GM23338 (cell line): ENCODE measurements at regions not wholly inside any gene's neighbourhood (a gene's known extent, or its start where the extent isn't known, plus 50 kb on each side); places are given as distances from the start of the nearest gene placed in this dataset.

ENCODE experiments used
- CREB1 ChIP-seq: fragments of 250-450 bp; sonication (Bioruptor Pico); IDR thresholded peaks from 2 replicates; pipeline ENCODE4 v1.5.0; 2020; ENCODE audit warnings: low read depth, mild to moderate bottlenecking, moderate library complexity
- EZH2 ChIP-seq: fragments of 200-600 bp; sonication (generic); IDR thresholded peaks from one replicate; pipeline ENCODE4 v1.8.0; 2017; ENCODE audit warnings: antibody characterized with exemption, mild to moderate bottlenecking, low read depth; ENCODE audit not compliant: unreplicated experiment
- EZH2phosphoT487 ChIP-seq: fragments of 200-600 bp; sonication (generic); IDR thresholded peaks from one replicate; pipeline ENCODE4 v1.8.1; 2018; ENCODE audit warnings: antibody characterized with exemption; ENCODE audit not compliant: unreplicated experiment
- POLR2AphosphoS5 ChIP-seq: IDR thresholded peaks from 2 replicates; pipeline ENCODE4 v1.6.1; 2016; ENCODE audit warnings: antibody characterized with exemption, low read depth
- TF ChIP-seq, protein P1 (sequence below), 2 experiments: fragments of 200-600 bp in 1 of 2; sonication (generic) in 1 of 2; conservative IDR thresholded peaks; 2 replicates each; pipeline versions ENCODE4 v1.5.1 to v1.6.1; 2016 to 2017; ENCODE audit warnings: antibody characterized with exemption in 2 of 2, low read depth in 2 of 2, mild to moderate bottlenecking in 2 of 2, moderate library complexity in 1 of 2
- TF ChIP-seq, protein P2 (sequence below): IDR thresholded peaks from one replicate; pipeline ENCODE4 v1.6.1; 2018; ENCODE audit warnings: antibody characterized with exemption; ENCODE audit not compliant: unreplicated experiment
- TF ChIP-seq, protein P3 (sequence below): fragments of 250-450 bp; sonication (Bioruptor Pico); IDR thresholded peaks from 2 replicates; pipeline ENCODE4 v1.5.0; 2020; ENCODE audit warnings: mild to moderate bottlenecking, moderate library complexity

DNA sequence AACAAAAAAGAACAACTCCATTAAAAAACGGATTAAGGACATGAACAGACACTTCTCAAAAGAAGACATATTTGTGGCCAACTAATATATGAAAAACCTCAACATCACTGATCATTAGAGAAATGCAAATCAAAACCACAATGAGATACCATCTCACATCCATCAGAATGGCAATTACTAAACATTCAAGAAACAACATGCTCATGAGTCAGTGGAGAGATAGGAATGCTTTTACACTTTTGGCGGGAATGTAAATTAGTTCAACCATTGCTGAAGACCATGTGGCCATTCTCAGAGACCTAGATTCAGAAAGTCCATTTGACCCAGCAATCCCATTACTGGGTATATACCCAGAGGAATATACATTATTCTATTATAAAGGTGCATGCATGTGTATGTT is 1442.6 kb upstream of the B3GALT2 start:
- TF ChIP-seq, protein P1, sequence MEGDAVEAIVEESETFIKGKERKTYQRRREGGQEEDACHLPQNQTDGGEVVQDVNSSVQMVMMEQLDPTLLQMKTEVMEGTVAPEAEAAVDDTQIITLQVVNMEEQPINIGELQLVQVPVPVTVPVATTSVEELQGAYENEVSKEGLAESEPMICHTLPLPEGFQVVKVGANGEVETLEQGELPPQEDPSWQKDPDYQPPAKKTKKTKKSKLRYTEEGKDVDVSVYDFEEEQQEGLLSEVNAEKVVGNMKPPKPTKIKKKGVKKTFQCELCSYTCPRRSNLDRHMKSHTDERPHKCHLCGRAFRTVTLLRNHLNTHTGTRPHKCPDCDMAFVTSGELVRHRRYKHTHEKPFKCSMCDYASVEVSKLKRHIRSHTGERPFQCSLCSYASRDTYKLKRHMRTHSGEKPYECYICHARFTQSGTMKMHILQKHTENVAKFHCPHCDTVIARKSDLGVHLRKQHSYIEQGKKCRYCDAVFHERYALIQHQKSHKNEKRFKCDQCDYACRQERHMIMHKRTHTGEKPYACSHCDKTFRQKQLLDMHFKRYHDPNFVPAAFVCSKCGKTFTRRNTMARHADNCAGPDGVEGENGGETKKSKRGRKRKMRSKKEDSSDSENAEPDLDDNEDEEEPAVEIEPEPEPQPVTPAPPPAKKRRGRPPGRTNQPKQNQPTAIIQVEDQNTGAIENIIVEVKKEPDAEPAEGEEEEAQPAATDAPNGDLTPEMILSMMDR (conservative IDR thresholded peaks at IDR 0.05; ENCODE audit: low read depth in 2 of 2) = no peak
- TF ChIP-seq POLR2AphosphoS5 (no peak), EZH2 (no peak), CREB1 (CRISPR knock-in tag) (no peak), EZH2phosphoT487 (no peak)
- TF ChIP-seq, protein P2, sequence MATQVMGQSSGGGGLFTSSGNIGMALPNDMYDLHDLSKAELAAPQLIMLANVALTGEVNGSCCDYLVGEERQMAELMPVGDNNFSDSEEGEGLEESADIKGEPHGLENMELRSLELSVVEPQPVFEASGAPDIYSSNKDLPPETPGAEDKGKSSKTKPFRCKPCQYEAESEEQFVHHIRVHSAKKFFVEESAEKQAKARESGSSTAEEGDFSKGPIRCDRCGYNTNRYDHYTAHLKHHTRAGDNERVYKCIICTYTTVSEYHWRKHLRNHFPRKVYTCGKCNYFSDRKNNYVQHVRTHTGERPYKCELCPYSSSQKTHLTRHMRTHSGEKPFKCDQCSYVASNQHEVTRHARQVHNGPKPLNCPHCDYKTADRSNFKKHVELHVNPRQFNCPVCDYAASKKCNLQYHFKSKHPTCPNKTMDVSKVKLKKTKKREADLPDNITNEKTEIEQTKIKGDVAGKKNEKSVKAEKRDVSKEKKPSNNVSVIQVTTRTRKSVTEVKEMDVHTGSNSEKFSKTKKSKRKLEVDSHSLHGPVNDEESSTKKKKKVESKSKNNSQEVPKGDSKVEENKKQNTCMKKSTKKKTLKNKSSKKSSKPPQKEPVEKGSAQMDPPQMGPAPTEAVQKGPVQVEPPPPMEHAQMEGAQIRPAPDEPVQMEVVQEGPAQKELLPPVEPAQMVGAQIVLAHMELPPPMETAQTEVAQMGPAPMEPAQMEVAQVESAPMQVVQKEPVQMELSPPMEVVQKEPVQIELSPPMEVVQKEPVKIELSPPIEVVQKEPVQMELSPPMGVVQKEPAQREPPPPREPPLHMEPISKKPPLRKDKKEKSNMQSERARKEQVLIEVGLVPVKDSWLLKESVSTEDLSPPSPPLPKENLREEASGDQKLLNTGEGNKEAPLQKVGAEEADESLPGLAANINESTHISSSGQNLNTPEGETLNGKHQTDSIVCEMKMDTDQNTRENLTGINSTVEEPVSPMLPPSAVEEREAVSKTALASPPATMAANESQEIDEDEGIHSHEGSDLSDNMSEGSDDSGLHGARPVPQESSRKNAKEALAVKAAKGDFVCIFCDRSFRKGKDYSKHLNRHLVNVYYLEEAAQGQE = no peak
- TF ChIP-seq, protein P3, sequence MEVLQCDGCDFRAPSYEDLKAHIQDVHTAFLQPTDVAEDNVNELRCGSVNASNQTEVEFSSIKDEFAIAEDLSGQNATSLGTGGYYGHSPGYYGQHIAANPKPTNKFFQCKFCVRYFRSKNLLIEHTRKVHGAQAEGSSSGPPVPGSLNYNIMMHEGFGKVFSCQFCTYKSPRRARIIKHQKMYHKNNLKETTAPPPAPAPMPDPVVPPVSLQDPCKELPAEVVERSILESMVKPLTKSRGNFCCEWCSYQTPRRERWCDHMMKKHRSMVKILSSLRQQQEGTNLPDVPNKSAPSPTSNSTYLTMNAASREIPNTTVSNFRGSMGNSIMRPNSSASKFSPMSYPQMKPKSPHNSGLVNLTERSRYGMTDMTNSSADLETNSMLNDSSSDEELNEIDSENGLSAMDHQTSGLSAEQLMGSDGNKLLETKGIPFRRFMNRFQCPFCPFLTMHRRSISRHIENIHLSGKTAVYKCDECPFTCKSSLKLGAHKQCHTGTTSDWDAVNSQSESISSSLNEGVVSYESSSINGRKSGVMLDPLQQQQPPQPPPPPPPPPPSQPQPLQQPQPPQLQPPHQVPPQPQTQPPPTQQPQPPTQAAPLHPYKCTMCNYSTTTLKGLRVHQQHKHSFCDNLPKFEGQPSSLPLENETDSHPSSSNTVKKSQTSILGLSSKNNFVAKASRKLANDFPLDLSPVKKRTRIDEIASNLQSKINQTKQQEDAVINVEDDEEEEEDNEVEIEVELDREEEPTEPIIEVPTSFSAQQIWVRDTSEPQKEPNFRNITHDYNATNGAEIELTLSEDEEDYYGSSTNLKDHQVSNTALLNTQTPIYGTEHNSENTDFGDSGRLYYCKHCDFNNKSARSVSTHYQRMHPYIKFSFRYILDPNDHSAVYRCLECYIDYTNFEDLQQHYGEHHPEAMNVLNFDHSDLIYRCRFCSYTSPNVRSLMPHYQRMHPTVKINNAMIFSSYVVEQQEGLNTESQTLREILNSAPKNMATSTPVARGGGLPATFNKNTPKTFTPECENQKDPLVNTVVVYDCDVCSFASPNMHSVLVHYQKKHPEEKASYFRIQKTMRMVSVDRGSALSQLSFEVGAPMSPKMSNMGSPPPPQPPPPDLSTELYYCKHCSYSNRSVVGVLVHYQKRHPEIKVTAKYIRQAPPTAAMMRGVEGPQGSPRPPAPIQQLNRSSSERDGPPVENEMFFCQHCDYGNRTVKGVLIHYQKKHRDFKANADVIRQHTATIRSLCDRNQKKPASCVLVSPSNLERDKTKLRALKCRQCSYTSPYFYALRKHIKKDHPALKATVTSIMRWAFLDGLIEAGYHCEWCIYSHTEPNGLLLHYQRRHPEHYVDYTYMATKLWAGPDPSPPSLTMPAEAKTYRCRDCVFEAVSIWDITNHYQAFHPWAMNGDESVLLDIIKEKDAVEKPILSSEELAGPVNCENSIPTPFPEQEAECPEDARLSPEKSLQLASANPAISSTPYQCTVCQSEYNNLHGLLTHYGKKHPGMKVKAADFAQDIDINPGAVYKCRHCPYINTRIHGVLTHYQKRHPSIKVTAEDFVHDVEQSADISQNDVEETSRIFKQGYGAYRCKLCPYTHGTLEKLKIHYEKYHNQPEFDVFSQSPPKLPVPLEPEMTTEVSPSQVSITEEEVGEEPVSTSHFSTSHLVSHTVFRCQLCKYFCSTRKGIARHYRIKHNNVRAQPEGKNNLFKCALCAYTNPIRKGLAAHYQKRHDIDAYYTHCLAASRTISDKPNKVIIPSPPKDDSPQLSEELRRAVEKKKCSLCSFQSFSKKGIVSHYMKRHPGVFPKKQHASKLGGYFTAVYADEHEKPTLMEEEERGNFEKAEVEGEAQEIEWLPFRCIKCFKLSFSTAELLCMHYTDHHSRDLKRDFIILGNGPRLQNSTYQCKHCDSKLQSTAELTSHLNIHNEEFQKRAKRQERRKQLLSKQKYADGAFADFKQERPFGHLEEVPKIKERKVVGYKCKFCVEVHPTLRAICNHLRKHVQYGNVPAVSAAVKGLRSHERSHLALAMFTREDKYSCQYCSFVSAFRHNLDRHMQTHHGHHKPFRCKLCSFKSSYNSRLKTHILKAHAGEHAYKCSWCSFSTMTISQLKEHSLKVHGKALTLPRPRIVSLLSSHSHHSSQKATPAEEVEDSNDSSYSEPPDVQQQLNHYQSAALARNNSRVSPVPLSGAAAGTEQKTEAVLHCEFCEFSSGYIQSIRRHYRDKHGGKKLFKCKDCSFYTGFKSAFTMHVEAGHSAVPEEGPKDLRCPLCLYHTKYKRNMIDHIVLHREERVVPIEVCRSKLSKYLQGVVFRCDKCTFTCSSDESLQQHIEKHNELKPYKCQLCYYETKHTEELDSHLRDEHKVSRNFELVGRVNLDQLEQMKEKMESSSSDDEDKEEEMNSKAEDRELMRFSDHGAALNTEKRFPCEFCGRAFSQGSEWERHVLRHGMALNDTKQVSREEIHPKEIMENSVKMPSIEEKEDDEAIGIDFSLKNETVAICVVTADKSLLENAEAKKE (CRISPR knock-in tag) = no peak
